GM12891 (cell line): ENCODE measurements at regions not wholly inside any gene's neighbourhood (a gene's known extent, or its start where the extent isn't known, plus 50 kb on each side); places are given as distances from the start of the nearest gene placed in this dataset.

Experiments
- DNase-seq: peaks from one replicate; pipeline ENCODE4 v3.0.0; 2011; ENCODE audit warnings: low spot score; ENCODE audit not compliant: insufficient read length
- FAIRE-seq: peaks from 2 replicates; lab custom pipeline; 2011; peaks lifted over from hg19 to GRCh38; lab: Jason Lieb, UNC
- PAX5 ChIP-seq: IDR thresholded peaks from 2 replicates; pipeline ENCODE4 v1.6.1; 2011; ENCODE audit warnings: low read length, moderate library complexity, mild to moderate bottlenecking; ENCODE audit not compliant: insufficient read depth, severe bottlenecking
- POLR2A ChIP-seq: IDR thresholded peaks from 2 replicates; pipeline ENCODE4 v1.6.1; 2011; ENCODE audit warnings: low read depth, low read length, control low read depth
- POLR2AphosphoS5 ChIP-seq: IDR thresholded peaks from 2 replicates; pipeline ENCODE4 v1.6.1; 2011; ENCODE audit warnings: low read depth, low read length, control low read depth
- POU2F2 ChIP-seq: IDR thresholded peaks from 2 replicates; pipeline ENCODE4 v1.6.1; 2011; ENCODE audit warnings: low read depth, mild to moderate bottlenecking, control low read depth, low read length, moderate library complexity
- SPI1 ChIP-seq: IDR thresholded peaks from 2 replicates; pipeline ENCODE4 v1.6.1; 2011; ENCODE audit warnings: low read depth, low read length, control low read depth
- TAF1 ChIP-seq: IDR thresholded peaks from 2 replicates; pipeline ENCODE4 v1.6.1; 2011; ENCODE audit warnings: low read depth, low read length, control low read depth

- no peak for FAIRE-seq
Observed at GRCh38 chr2:136207030-136207623, 89.2 kb upstream of the CXCR4 start.

GRCh38 chr2:136206613-136207012 is 88.7 kb upstream of the CXCR4 start:
- peak; percentile 99 for FAIRE-seq
- no peak for DNase-seq

More at GRCh38 chr2:136207030-136207623, 89.2 kb upstream of the CXCR4 start:
- no peak for DNase-seq
- TF ChIP-seq TAF1 (no peak), SPI1 (peak; percentile 93)

GRCh38 chr2:136205615-136206014 is 87.7 kb upstream of the CXCR4 start:
- no peak for DNase-seq
- no peak for FAIRE-seq
- TF ChIP-seq SPI1 (no peak), POLR2AphosphoS5 (no peak), POU2F2 (no peak)

More at GRCh38 chr2:136206613-136207012, 88.7 kb upstream of the CXCR4 start:
- TF ChIP-seq POLR2A, result no peak
- peak; percentile 79 for TF ChIP-seq POU2F2
- no peak for TF ChIP-seq TAF1
- peak; percentile 94 for TF ChIP-seq PAX5
- TF ChIP-seq POLR2AphosphoS5, result no peak
- no peak for TF ChIP-seq SPI1

- no peak for TF ChIP-seq TAF1
- no peak for TF ChIP-seq POU2F2
- no peak for TF ChIP-seq SPI1
- no peak for TF ChIP-seq PAX5
- TF ChIP-seq POLR2A, result no peak
- TF ChIP-seq POLR2AphosphoS5, result no peak
Observed at GRCh38 chr2:136204971-136205370, 87.0 kb upstream of the CXCR4 start.

GRCh38 chr2:136195226-136195625 is 77.3 kb upstream of the CXCR4 start:
- FAIRE-seq (no peak), DNase-seq (no peak)
- TF ChIP-seq POLR2A, result no peak
- no peak for TF ChIP-seq POU2F2
- TF ChIP-seq SPI1, result no peak
- TF ChIP-seq TAF1, result no peak
- TF ChIP-seq PAX5, result no peak
- no peak for TF ChIP-seq POLR2AphosphoS5

More at GRCh38 chr2:136204971-136205370, 87.0 kb upstream of the CXCR4 start:
- DNase-seq (no peak), FAIRE-seq (peak; percentile 38)

- no peak for TF ChIP-seq TAF1
- TF ChIP-seq PAX5, result no peak
- no peak for TF ChIP-seq POU2F2
- TF ChIP-seq SPI1, result no peak
- TF ChIP-seq POLR2A, result no peak
- TF ChIP-seq POLR2AphosphoS5, result no peak
- DNase-seq, result no peak
- no peak for FAIRE-seq
Observed at GRCh38 chr2:136191041-136191440, 73.1 kb upstream of the CXCR4 start.

GRCh38 chr2:136189221-136189782 is 71.4 kb upstream of the CXCR4 start:
- DNase-seq (no peak), FAIRE-seq (no peak)
- no peak for TF ChIP-seq POU2F2
- TF ChIP-seq PAX5, result no peak
- TF ChIP-seq POLR2AphosphoS5, result no peak
- TF ChIP-seq SPI1, result no peak

GRCh38 chr2:136188086-136188485 is 70.1 kb upstream of the CXCR4 start:
- FAIRE-seq, result no peak
- no peak for DNase-seq
- TF ChIP-seq POLR2A (no peak), SPI1 (no peak), PAX5 (no peak), POU2F2 (no peak), TAF1 (no peak), POLR2AphosphoS5 (no peak)

- no peak for DNase-seq
- no peak for FAIRE-seq
- TF ChIP-seq PAX5 (no peak), POLR2A (no peak), TAF1 (no peak), POLR2AphosphoS5 (no peak), POU2F2 (no peak), SPI1 (no peak)
Observed at GRCh38 chr2:136185981-136186776, 68.2 kb upstream of the CXCR4 start.

GRCh38 chr2:136183097-136183496 is 65.1 kb upstream of the CXCR4 start:
- no peak for FAIRE-seq

More at GRCh38 chr2:136183097-136183496, 65.1 kb upstream of the CXCR4 start:
- DNase-seq, result no peak
- TF ChIP-seq SPI1 (no peak), POLR2A (no peak), POU2F2 (no peak), TAF1 (no peak), PAX5 (no peak), POLR2AphosphoS5 (no peak)
